A549 (cell line): ENCODE measurements at regions not wholly inside any gene's neighbourhood (a gene's known extent, or its start where the extent isn't known, plus 50 kb on each side); places are given as distances from the start of the nearest gene placed in this dataset.

ENCODE experiments used
- CTCF ChIP-seq: fragments of >200 bp; sonication (Bioruptor Twin); formaldehyde crosslinking; IDR thresholded peaks from 3 replicates; pipeline ENCODE4 v1.5.1; 2016
- EP300 ChIP-seq, 2 experiments: fragments of >200 bp; sonication (Bioruptor Twin); formaldehyde crosslinking; IDR thresholded peaks; 2 replicates in 1 of 2; 3 replicates in 1 of 2; pipeline ENCODE4 v1.6.1; 2016 to 2017
- HMGXB4 ChIP-seq: fragments of 250-450 bp; sonication (Bioruptor Pico); IDR thresholded peaks from 2 replicates; pipeline ENCODE4 v1.5.0; 2021; ENCODE audit warnings: mild to moderate bottlenecking, moderate library complexity, borderline replicate concordance
- MAFK ChIP-seq: fragments of 450-650 bp; IDR thresholded peaks from 2 replicates; pipeline ENCODE4 v1.6.1; 2014; ENCODE audit not compliant: partially characterized antibody
- MAX ChIP-seq: IDR thresholded peaks from 2 replicates; pipeline ENCODE4 v1.6.1; 2012
- MYC ChIP-seq: IDR thresholded peaks from 2 replicates; pipeline ENCODE4 v1.6.1; 2012; ENCODE audit warnings: mild to moderate bottlenecking, inconsistent platforms, low read length, improper control_type of control experiment, borderline replicate concordance
- NFE2L2 ChIP-seq: fragments of 150-350 bp; conservative IDR thresholded peaks from 2 replicates; pipeline ENCODE4 v1.6.1; 2014; ENCODE audit warnings: low read length
- POLR2A ChIP-seq: IDR thresholded peaks from 2 replicates; pipeline ENCODE4 v1.6.1; 2012; ENCODE audit warnings: mild to moderate bottlenecking, low read length
- POLR2AphosphoS2 ChIP-seq: conservative IDR thresholded peaks from 2 replicates; pipeline ENCODE4 v1.6.1; 2012; ENCODE audit warnings: low read length, improper control_type of control experiment, inconsistent platforms
- RCOR1 ChIP-seq: fragments of 150-350 bp; IDR thresholded peaks from 2 replicates; pipeline ENCODE4 v1.6.1; 2014; ENCODE audit warnings: antibody characterized with exemption, low read length, low read depth
- RNF2 ChIP-seq: fragments of 200-600 bp; sonication (generic); IDR thresholded peaks from 2 replicates; pipeline ENCODE4 v1.6.1; 2016; ENCODE audit warnings: low read depth, mild to moderate bottlenecking, antibody characterized with exemption, moderate library complexity, borderline replicate concordance
- TF ChIP-seq, protein P1 (sequence below): IDR thresholded peaks from 2 replicates; pipeline ENCODE4 v1.6.1; 2012; ENCODE audit warnings: low read depth, borderline replicate concordance
- TF ChIP-seq, protein P2 (sequence below): fragments of 450-650 bp; IDR thresholded peaks from 2 replicates; pipeline ENCODE4 v1.6.1; 2014; ENCODE audit warnings: antibody characterized with exemption

GRCh38 chr5:103804711-103805110 is 242.1 kb upstream of the NUDT12 start:
- TF ChIP-seq, protein P1, sequence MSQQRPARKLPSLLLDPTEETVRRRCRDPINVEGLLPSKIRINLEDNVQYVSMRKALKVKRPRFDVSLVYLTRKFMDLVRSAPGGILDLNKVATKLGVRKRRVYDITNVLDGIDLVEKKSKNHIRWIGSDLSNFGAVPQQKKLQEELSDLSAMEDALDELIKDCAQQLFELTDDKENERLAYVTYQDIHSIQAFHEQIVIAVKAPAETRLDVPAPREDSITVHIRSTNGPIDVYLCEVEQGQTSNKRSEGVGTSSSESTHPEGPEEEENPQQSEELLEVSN: no peak
- TF ChIP-seq EP300 (IDR thresholded peaks at IDR 0.05): no peak
- no peak for TF ChIP-seq NFE2L2
- TF ChIP-seq CTCF: no peak
- TF ChIP-seq POLR2AphosphoS2: no peak
- TF ChIP-seq HMGXB4: no peak
- TF ChIP-seq POLR2A: no peak
- TF ChIP-seq, protein P2, sequence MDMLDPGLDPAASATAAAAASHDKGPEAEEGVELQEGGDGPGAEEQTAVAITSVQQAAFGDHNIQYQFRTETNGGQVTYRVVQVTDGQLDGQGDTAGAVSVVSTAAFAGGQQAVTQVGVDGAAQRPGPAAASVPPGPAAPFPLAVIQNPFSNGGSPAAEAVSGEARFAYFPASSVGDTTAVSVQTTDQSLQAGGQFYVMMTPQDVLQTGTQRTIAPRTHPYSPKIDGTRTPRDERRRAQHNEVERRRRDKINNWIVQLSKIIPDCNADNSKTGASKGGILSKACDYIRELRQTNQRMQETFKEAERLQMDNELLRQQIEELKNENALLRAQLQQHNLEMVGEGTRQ: no peak
- no peak for TF ChIP-seq MAX
- no peak for TF ChIP-seq MYC
- TF ChIP-seq RNF2: no peak
- no peak for TF ChIP-seq MAFK
- no peak for TF ChIP-seq RCOR1
